HG02943 (cell line): ENCODE measurements at regions not wholly inside any gene's neighbourhood (a gene's known extent, or its start where the extent isn't known, plus 50 kb on each side); places are given as distances from the start of the nearest gene placed in this dataset.

Experiments
- ATAC-seq: cut with Tn5 transposase; IDR thresholded peaks from one replicate; pipeline ENCODE4 v1.9.1; 2021; ENCODE audit warnings: mild to moderate bottlenecking, low read depth, moderate library complexity; ENCODE audit not compliant: unreplicated experiment

- no peak for ATAC-seq
Measured at GRCh38 chr14:86712727-86713126, 1182.8 kb downstream of the FLRT2 start.

GRCh38 chr14:86712176-86712575 lies 1182.2 kb downstream of the FLRT2 start:
- ATAC-seq = no peak

GRCh38 chr14:86708846-86709339 lies 1178.9 kb downstream of the FLRT2 start:
- ATAC-seq = no peak

DNA sequence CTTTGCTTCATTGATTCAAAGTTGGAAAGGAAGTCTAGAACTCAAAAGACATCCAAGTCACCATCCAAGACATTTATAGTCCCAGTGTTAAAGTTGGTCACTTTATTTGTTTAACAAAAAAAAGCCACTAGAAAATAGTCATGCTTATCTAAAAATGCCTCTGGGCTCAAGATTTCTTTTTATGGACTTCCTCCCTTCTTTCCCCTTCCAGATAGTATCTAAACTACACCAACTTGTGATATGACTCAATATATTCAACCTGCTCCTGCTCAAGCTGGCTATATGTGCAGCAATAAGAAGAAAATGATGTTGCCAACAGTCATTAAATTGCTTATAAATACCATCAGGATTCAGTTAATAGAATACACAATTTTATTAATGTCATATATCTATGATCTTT lies 1177.1 kb downstream of the FLRT2 start:
- ATAC-seq = no peak

DNA sequence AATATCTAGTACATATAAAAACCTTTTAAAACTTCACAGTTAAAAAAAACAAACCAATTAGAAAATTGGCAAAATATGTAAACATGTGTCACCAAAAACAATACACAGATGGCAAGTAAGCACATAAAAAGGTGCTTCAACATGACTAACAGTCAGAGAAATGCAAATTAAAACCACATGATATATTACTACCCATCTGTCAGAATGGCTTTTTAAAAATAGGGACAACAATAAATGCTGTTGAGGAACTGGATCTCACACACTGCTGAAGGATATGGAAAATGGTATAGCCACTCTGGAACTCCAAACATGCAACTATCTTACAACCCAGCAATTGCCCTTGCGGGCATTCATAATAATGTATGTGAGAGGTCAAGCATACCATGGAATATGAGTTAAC lies 1153.6 kb downstream of the FLRT2 start:
- ATAC-seq = no peak

DNA sequence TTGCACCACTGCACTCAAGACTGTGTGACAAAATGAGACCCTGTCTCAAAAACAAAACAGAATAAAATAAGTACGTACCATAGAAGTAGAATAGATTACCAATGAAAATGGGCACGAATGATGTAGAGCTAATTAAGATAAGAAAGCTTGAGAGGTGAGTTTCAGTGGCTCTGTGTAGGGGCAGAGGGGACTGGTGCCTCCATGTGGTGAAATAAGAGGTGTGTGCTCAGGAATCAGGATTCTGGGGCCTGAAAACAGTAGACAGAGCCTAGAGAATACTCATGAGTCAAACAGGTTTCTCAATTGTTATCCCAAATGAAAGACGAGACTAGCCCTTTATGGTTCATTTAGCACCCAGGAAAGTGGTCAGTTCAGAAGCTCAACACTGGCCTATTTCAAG lies 1145.1 kb downstream of the FLRT2 start:
- ATAC-seq = no peak

GRCh38 chr14:86673523-86673969 lies 1143.6 kb downstream of the FLRT2 start:
- no peak for ATAC-seq

DNA sequence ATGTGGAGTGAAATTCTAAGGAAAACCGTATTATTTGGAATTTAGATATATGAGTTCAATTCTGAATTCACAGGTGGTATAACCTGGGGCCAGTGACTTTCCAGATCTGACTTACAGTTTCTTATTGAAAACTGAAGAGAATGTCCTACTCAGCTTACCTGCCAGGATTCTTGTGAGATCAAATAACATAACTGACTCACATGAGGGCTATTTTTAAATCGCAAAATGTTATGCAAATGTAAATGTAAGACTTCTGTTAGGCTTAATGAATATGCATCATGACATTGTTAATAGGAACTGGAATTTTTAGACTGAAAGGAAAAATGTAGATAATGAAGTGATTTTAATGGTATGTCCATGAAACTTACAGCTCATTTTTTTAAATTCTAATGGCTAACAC lies 1142.1 kb downstream of the FLRT2 start:
- no peak for ATAC-seq

GRCh38 chr14:86665975-86666374 lies 1136.0 kb downstream of the FLRT2 start:
- no peak for ATAC-seq

- no peak for ATAC-seq
Measured at GRCh38 chr14:86662334-86662733, 1132.4 kb downstream of the FLRT2 start.

GRCh38 chr14:86654558-86655184 lies 1124.7 kb downstream of the FLRT2 start:
- ATAC-seq = no peak

- ATAC-seq = no peak
Measured at GRCh38 chr14:86652526-86652925, 1122.6 kb downstream of the FLRT2 start.

- no peak for ATAC-seq
Measured at GRCh38 chr14:86646696-86647690, 1117.0 kb downstream of the FLRT2 start.

GRCh38 chr14:86646125-86646524 lies 1116.2 kb downstream of the FLRT2 start:
- ATAC-seq = no peak

DNA sequence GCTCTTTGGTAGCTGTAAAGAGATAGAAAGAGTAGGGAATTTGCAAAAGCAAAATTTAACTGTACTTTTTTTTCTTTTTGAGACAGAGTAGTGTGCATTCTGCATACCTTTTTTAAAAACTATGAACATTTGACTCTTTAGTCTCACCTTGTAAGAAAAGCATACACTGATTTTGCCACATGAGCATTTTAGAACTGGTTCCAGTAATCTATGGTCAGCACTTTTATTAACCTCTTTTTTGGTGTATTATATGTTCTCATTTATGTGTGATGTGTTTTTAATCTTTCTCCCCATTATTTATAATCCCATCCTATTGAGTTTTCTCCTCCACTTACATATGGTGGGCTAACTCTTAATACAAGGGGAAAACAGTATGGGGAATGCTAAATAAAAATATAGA lies 1111.4 kb downstream of the FLRT2 start:
- no peak for ATAC-seq

DNA sequence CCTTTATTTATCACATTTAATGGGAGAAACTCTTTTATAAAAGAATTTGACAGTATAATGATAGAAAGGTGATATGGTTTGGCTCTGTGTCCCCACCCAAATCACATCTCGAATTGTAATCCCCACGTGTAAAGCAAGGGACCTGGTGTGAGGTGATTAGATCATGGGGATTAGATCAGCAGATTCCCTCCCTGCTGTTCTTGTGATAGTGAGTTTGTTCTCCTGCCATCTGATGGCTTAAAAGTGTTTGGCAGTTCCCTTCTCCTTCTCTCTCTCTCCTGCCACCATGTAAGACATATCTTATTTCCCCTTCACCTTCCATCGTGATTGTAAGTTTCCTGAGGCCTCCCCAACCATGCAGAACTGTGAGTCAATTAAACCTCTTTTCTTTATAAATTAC lies 1110.3 kb downstream of the FLRT2 start:
- ATAC-seq = no peak

GRCh38 chr14:86639666-86640065 lies 1109.7 kb downstream of the FLRT2 start:
- ATAC-seq = no peak

DNA sequence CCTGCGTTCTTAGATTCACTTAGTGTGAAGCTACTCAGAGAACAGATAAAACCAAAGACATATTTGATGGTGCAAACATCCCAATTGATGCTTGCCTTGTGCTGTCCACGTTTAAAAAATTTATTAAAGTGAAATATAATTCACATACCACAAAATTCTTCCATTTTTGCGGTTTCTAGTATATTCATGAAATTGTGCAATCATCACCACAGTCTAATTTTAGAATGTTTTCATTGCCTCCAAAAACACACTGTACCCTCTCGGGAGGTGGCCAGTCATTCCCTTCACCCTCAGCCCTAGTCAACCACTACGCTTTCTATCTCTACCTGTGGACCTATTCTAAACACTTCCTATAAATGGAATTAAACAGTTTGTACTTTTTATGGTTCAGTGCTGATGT lies 1109.2 kb downstream of the FLRT2 start:
- ATAC-seq = no peak

DNA sequence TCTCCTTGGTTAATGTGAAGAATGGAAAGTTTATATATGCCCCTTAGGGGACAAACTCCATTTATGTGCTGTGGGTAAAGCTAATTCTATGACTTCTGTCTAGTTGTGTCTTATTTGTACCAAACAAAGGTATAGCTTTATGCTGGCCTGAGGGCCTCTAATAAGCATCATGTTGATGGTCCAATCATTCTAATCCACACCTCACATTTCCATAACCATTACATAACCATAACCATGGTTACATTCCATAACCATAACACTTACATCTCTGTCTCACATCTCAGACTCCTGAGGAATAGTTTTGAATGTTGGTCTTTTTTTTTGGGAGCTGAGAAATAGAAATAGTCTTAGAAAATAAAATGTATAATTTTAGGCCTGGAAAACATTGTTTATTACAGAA lies 1097.1 kb downstream of the FLRT2 start:
- no peak for ATAC-seq

GRCh38 chr14:86626530-86626929 lies 1096.6 kb downstream of the FLRT2 start:
- ATAC-seq = no peak

GRCh38 chr14:86625637-86626036 lies 1095.7 kb downstream of the FLRT2 start:
- no peak for ATAC-seq

DNA sequence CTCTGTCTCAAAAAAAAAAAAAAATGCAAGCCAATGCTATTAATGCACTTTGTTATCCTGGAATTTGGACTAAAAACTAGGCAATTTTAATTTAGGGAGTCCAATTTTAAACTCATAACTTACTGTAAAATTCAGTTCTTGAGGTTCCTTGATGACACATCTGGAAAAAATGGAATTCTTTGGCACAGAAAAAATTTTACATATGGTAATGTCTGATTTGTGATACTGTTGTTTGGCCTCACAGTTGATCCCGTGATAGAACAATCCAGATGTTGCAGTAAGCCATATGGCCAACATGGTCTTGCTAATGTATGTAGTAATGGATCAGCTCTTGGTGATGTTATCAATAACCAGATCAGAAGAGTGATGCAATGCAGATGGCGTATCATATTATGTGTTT lies 1089.8 kb downstream of the FLRT2 start:
- no peak for ATAC-seq
